ENCODE measurements at regions not wholly inside any gene's neighbourhood (a gene's known extent, or its start where the extent isn't known, plus 50 kb on each side); places are given as distances from the start of the nearest gene placed in this dataset.
"Not testable (repeated sequence)": the region's sequence is repeated elsewhere in the genome, so short reads cannot be mapped to it uniquely, and the experiment has no call there.

GRCh38 chr2:179322289-179322688 lies 57.7 kb upstream of the SESTD1 start:
- DNase-seq: no peak

GRCh38 chr2:179321034-179321433 lies 56.4 kb upstream of the SESTD1 start:
- DNase-seq: not testable (repeated sequence)

- DNase-seq: not testable (repeated sequence)
Observed at GRCh38 chr2:179314729-179315128, 50.1 kb upstream of the SESTD1 start.
